Urothelium cell line (cell line): ENCODE measurements at regions not wholly inside any gene's neighbourhood (a gene's known extent, or its start where the extent isn't known, plus 50 kb on each side); places are given as distances from the start of the nearest gene placed in this dataset.
"Not testable (repeated sequence)": the region's sequence is repeated elsewhere in the genome, so short reads cannot be mapped to it uniquely, and the experiment has no call there.

Experiments
- DNase-seq: peaks from one replicate; pipeline ENCODE4 v3.0.0; 2011; ENCODE audit warnings: low spot score, mixed read lengths
- FAIRE-seq: peaks from 2 replicates; lab custom pipeline; 2011; peaks lifted over from hg19 to GRCh38; lab: Jason Lieb, UNC

- no peak for FAIRE-seq
Measured at GRCh38 chr7:146057958-146058357, 58.6 kb upstream of the CNTNAP2 start.

GRCh38 chr7:146054909-146055308 lies 61.7 kb upstream of the CNTNAP2 start:
- FAIRE-seq = no peak
- DNase-seq = no peak

More at GRCh38 chr7:146057958-146058357, 58.6 kb upstream of the CNTNAP2 start:
- DNase-seq = no peak

GRCh38 chr7:146053492-146053891 lies 63.1 kb upstream of the CNTNAP2 start:
- DNase-seq (no peak), FAIRE-seq (no peak)

DNA sequence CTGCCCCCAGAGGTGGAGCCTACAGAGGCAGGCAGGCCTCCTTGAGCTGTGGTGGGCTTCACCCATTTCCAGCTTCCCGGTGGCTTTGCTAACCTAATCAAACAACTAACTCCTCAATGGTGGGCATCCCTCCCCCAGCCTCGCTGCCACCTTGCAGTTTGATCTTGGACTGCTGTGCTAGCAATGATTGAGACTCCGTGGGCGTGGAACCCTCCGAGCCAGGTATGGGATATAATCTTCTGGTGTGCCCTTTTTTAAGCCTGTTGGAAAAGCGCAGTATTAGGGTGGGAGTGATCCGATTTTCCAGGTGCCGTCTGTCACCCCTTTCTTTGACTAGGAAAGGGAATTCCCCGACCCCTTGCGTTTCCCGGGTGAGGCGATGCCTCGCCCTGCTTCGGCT lies 73.3 kb upstream of the CNTNAP2 start:
- DNase-seq, FAIRE-seq: not testable (repeated sequence)

GRCh38 chr7:146028251-146028750 lies 88.3 kb upstream of the CNTNAP2 start:
- FAIRE-seq (no peak), DNase-seq (no peak)

DNA sequence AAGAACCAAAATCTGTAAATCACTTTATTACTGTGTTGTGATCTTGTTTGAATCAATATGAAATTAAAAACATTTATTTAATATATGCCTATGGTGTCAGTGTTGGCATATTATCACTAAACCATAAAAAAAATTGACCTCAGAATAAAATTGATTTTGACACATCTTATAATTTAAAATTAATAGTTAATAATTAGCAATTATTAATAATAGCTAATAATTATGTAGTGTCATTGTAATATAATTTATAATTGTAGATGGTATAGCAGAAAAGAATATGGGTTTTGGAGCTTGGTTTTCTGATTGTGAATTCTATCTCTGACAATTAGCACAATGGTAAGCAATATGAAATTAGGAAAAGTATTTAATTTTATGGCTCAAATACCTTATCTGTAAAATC lies 89.4 kb upstream of the CNTNAP2 start:
- DNase-seq (no peak), FAIRE-seq (no peak)

GRCh38 chr7:146022776-146023175 lies 93.8 kb upstream of the CNTNAP2 start:
- DNase-seq (no peak), FAIRE-seq (no peak)

DNA sequence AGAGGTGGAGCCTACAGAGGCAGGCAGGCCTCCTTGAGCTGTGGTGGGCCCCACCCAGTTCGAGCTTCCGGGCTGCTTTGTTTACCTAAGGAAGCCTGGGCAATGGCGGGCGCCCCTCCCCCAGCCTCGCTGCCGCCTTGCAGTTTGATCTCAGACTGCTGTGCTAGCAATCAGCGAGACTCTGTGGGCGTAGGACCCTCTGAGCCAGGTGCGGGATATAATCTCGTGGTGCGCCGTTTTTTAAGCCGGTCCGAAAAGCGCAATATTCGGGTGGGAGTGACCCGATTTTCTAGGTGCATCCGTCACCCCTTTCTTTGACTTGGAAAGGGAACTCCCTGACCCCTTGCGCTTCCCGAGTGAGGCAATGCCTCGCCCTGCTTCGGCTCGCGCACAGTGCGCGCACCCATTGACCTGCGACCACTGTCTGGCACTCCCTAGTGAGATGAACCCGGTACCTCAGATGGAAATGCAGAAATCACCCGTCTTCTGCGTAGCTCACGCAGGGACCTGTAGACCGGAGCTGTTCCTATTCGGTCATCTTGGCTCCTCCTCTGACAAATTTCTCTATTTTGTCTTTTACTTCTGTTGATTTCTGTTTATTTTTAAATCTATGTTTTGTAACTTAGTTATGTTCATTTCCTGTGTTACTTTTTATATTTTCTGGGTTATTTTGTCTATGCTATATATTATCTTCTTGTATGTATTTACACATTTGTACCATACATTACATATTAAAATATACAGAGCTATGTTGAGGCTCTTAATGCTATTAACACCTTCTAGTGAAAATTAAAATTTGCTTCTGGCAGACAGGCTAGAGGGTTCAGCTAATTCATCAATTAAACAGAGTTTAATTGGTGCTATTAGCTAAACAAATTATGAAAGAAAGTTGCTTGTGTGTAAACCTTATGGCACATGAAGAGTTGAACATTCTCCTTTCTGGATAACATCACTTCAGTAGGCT lies 97.3 kb upstream of the CNTNAP2 start:
- DNase-seq, FAIRE-seq: not testable (repeated sequence)

DNA sequence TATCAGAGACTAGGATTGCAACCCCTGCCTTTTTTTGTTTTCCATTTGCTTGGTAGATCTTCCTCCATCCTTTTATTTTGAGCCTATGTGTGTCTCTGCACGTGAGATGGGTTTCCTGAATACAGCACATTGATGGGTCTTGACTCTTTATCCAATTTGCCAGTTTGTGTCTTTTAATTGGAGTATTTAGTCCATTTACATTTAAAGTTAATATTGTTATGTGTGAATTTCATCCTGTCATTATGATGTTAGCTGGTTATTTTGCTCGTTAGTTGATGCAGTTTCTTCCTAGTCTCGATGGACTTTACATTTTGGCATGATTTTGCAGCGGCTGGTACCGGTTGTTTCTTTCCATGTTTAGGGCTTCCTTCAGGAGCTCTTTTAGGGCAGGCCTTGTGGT lies 99.2 kb upstream of the CNTNAP2 start:
- FAIRE-seq, DNase-seq: not testable (repeated sequence)

- FAIRE-seq = not testable (repeated sequence)
Measured at GRCh38 chr7:146014154-146014553, 102.4 kb upstream of the CNTNAP2 start.

GRCh38 chr7:146008293-146008692 lies 108.3 kb upstream of the CNTNAP2 start:
- no peak for FAIRE-seq
- DNase-seq = no peak

More at GRCh38 chr7:146014154-146014553, 102.4 kb upstream of the CNTNAP2 start:
- DNase-seq = not testable (repeated sequence)

DNA sequence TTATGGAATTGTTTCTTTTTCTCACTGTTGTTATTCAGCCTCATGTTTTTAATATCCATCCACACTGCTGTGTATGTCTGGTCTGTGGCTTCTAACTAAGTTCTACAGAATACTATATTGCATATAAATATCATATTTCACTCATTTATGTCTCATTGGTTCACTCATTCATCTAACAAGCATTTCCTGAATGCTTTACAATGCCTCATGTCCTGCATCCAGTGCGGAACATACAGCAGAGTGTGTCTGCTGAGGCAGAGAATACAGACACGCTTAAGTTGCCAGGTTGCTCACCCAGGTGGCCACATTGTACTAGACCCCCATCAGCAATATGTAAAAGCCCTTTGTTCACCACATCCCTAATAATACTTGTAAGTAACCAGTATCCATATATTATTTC lies 111.8 kb upstream of the CNTNAP2 start:
- DNase-seq (no peak), FAIRE-seq (no peak)

DNA sequence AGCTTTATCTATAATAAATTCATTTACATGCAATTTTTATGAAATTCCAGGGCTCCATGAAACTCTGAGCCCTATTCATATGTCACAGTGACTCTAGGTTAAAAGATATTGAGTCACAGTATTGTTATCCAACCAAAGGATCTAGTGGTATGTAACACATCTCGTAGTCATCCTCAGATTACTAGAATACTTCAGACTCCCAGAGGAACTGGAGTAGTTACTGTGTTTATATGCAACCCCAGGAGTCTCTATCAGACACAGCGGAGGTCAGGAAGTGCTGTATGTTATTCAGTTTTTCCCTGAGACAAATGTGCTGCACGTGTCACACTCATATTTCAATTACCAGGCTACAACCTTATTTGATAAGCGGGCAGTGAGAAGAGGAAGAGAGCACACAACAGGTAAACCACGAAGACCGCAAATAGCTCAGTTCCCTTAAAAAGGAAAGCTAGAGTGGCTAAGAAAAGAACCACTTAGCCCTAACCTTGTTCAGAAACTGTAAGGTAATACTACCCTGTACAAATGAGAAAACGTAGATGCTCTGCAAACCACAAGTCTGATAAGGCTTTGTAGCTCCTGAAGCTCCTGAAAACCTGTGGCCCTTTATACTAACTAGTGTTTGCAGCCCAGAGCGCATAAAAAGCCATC lies 114.0 kb upstream of the CNTNAP2 start:
- no peak for DNase-seq
- FAIRE-seq = no peak

DNA sequence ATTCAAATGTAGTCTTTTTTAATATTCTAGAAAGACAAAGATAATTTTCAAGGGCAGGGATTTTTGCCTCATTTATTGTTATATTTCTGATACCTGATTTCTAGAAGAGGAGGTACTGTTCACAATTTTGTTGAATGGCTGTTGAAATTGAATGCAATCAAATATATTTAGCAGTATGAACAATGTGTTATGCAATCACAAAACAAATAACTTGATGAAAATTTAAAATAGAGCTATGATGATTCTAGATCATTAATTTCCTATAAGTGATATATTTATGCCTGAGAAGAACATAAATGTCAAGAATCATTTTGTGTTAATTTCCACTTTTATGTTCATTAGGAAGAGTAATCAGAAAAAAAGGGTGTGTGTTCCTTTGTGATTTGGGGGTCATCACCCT lies 114.6 kb upstream of the CNTNAP2 start:
- no peak for FAIRE-seq
- no peak for DNase-seq

DNA sequence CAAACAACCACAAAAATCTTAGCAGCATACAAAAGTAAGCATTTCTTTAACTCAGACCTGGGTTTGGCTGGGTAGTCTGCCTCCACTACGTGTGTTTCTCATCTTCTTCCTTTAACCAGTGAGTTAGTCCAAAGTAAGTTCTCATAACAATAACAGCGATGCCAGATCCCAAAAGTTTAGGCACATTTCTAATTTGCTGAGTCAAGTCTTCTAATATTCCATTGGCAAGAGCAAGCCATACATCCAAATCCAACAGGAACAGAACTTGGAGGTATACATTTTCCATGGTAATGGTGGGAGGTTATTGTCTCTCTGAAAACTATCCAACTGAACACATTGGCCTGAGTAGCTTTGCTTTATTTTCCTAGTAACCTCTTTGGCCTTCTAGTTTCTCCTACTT lies 115.7 kb upstream of the CNTNAP2 start:
- DNase-seq (no peak), FAIRE-seq (no peak)

GRCh38 chr7:145989469-145989868 lies 127.1 kb upstream of the CNTNAP2 start:
- FAIRE-seq = no peak

GRCh38 chr7:145986248-145986874 lies 130.2 kb upstream of the CNTNAP2 start:
- DNase-seq (peak; percentile 10), FAIRE-seq (no peak)

More at GRCh38 chr7:145989469-145989868, 127.1 kb upstream of the CNTNAP2 start:
- DNase-seq = no peak

GRCh38 chr7:145978769-145979168 lies 137.8 kb upstream of the CNTNAP2 start:
- no peak for DNase-seq

GRCh38 chr7:145959981-145960380 lies 156.6 kb upstream of the CNTNAP2 start:
- FAIRE-seq (no peak), DNase-seq (no peak)

More at GRCh38 chr7:145978769-145979168, 137.8 kb upstream of the CNTNAP2 start:
- no peak for FAIRE-seq

GRCh38 chr7:145957160-145957890 lies 159.3 kb upstream of the CNTNAP2 start:
- FAIRE-seq = no peak
- DNase-seq = no peak
